DMS153 (cell line): ENCODE measurements at regions not wholly inside any gene's neighbourhood (a gene's known extent, or its start where the extent isn't known, plus 50 kb on each side); places are given as distances from the start of the nearest gene placed in this dataset.
A peak's percentile ranks its signal among the peaks of the same experiment; 100 is the strongest.

Source experiments
- DNase-seq: peaks from one replicate; lab custom pipeline; 2025; lab: John Stamatoyannopoulos, UW

DNA sequence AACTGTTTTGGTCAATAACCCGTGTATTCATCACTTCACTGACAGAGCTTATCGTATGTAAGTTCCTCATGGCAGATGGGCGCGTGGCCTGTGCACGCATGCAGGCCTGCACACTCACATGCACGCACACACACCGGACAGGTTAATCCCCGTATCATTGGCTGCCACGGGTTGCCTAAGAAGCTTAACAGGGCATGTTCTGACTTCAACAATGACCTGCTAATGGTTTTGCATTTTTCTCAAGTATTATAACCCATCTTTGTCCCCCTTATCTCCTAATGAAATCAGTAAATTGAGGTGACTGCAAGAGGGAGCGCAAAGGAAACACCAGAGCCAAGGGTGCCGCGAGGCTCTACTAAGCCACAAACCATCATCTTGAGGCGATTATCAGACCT is 399.0 kb upstream of the ID2 start:
- no peak for DNase-seq

DNA sequence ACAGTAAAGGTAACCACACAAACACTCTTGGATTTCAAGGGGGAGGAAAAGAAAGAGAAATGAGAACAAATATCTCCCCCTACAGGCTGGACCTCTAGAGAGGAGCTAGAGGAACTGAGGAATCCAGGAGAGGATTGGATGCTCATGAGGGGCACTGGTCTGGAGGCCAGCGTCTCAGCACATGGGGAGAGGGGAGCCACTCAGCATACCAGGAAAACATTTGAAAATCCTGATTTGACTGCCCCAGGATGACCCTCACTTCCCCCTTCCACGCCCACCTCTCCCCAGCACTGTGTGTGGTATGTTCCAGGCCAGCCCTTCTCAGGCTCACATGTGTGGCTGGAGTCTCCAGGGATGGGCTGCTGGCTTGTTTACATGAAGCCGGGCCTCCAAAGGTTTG is 396.8 kb upstream of the ID2 start:
- no peak for DNase-seq

DNA sequence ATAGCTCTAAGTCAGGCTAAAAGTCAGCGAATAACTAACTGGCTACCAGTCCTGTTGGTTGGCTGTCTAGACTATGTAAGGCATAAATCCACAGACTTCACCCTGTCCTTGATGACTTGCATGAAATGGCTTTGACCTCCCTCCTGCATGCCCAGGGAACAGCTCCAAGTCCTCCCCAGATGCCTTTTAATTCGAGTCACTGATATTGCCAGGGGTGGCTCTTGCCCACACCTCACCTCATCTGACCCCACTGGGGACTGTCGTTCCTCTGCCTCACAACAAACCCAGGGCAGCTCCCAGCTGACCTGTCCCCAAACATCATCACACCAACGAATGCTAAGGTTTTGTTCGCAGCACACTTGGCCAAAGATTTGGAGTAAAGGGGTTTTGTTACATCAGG is 396.0 kb upstream of the ID2 start:
- no peak for DNase-seq

DNA sequence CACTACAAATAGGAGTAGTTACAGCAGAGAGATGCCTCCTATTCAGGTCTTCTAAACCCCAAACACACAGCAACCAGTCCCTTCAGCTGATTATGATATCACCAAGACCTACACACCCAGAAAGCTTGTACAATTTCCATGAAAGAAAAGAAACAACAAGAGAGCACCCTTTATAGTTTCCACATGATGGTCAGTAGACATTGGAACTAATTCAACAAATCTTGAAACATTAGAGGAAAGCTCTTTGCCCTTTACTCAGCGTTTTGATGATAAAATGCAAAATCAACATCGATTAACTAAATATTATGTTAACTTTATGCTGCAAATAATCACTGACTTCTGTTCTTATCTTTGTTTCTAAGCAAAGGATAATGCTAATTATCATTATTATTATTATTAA is 393.6 kb upstream of the ID2 start:
- no peak for DNase-seq

- no peak for DNase-seq
These were observed 392.7 kb upstream of the ID2 start for GRCh38 chr2:8289111-8289510.

GRCh38 chr2:8290771-8291352 is 391.0 kb upstream of the ID2 start:
- DNase-seq, result no peak

DNA sequence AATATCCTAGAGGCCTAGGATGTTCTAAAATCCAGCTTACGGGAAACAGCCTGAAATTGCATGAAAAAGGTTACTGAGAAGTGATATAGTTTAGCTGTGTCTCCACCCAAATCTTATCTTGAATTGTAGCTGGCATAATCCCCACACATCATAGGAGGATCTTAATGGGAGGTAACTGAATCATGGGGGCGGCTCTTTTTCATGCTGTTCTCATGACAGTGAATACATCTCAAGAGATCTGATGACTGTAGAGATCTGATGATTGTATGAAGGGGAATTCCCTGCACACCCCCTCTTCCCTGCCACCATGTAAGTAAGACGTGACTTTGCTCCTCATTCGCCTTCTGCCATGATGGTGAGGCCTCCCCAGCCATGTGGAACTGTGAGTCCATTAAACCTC is 385.6 kb upstream of the ID2 start:
- DNase-seq, result no peak

GRCh38 chr2:8297376-8298231 is 384.3 kb upstream of the ID2 start:
- no peak for DNase-seq

- DNase-seq, result no peak
These were observed 383.1 kb upstream of the ID2 start for GRCh38 chr2:8298783-8299182.

DNA sequence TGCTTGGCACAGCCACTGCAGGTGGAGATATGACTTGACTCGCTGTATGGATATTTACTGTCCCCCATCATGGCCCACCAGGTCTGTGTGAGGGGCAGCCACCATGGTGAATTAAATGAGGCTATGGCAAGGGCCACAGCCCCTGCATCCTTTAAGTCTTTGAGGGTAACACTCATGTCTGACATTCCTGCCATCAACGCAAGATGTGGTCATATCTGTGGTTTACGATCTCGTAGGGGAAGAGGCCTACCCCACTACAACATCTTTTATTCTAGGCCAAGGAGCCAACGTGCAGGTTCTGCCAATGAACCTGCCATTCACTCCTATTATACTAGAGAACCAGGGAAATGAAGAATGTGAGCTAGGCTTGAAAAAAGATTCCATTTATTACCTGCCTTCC is 381.6 kb upstream of the ID2 start:
- DNase-seq, result no peak

- no peak for DNase-seq
These were observed 381.0 kb upstream of the ID2 start for GRCh38 chr2:8300905-8301304.

DNA sequence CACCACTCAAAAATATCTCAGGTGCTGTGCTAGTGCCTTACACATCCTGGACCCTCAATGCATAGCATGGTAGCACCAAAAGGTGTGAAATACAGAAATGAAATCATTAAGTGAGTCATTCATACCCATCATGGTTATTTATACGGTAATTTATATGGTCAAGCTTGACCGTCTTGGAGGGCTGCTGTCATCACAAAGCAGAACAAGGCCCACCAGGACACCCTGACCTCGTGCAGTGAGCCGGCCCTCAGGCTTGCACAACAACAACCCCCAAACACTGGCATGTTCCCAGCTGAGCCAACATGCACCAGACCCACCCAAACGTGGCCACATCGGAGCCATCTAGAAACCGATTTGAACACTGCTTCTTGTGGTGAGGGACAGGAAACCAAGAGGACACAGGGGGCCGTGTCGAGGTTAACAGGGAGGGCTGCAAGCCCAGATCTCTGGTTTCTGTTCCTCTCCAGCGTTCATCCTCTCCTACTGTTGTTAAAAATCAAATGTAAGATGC is 378.5 kb upstream of the ID2 start:
- DNase-seq, result no peak

DNA sequence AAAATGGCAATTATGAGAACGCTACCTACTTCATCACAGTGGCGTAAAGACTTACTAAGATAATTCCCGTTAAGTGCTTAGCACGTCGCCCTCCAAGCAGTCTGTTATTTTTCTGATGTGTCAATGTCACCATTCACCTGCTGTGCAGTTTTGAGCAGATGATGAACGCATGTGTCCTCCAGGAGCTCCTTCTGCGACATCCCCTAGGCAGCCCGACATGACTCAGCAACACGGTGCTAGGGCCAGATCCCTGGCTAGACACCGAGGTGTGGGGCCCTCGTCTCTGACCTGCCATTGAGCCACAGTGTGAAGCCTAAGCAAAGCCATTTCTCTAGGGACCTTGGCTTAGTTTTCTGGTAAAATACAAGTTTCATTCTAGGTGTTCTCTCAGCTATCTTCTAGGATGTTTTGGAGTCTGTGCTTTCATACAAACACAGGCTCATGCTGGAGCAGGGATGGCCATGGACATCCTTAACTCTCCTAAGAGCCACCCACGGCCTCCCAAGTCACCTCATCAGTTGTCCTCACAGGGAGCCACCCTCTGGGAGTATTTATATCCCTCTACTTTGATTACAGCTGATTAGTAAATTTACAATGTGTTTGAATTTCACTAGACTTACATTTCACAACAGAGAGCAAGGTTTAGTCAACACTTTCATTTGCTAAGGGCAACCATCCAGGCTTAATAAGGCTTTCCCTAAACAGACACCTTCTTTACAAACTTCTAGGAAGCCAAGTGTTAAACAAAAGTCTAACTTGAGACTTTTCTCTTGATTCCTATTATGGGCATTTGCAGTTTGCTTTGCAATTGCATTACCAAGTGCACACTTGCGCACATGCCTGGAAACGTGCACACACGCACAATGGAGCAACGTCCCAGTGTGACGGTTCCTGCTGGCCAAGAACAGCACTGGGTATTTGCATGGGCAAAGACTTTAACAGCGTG is 376.8 kb upstream of the ID2 start:
- DNase-seq, result no peak

GRCh38 chr2:8306530-8307351 is 375.1 kb upstream of the ID2 start:
- no peak for DNase-seq

- DNase-seq, result no peak
These were observed 374.2 kb upstream of the ID2 start for GRCh38 chr2:8307606-8308180.

DNA sequence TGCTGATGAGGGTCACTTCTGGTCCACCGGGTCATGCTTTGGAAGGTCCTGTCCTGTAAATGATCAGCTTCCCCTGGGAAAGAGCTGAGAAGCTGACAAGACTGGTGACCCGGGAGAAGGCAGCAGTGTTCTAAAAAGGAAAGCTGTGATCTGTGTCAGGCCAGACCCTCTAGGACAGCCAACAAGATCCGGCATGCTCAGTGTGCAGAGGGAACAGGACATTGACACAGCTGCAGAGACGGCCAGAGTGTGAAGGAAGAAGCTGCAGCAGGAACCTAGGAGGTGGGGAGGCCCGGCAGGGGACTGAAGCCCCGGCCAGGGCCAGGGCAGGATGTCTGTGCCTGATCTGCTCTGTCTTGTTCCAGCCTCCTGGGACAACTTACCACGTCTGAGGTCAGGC is 372.7 kb upstream of the ID2 start:
- DNase-seq, result no peak

DNA sequence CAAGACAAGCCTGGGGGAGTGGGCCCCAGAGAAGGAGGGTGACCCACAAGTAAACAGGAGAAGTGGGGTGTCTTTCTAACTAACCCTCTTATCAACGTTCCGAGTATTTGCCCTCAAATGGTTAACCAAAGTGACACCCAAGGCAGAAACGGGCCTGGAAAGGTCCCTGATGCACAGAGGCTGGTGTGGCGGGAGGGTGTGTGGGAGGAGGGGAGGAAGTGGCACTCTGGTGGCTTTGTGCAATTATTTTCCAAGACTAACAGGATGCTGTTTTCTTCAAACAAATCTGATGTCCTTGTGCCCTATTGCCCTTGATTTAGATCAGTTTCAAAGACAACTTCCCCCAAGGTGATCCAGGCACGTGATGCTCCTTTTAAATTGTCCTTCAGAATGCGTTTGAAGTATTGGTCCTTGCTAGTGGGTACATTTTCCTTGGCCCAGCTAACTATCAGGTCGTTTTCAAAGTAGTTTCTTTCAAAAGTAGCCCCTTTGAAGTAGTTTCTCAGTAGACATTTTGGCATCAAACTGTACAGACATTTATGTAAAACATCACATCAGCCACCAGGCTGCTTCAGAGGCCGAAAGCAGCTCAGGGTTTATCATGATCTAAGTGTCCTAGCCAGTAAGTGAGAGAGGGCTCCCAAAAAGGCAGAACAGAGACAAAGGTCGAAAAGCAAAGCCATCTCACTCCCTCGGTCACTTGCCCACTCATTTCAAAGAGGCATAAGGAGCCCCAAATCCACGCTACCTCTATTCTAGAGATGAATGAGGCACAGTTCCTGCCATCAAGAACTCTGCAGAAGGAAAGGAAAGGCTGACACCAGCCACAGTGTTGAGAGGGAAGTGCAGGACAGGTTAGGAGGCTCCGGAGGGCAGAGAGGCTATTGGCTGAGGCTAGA is 371.1 kb upstream of the ID2 start:
- DNase-seq, result no peak

GRCh38 chr2:8312221-8312620 is 369.6 kb upstream of the ID2 start:
- no peak for DNase-seq

DNA sequence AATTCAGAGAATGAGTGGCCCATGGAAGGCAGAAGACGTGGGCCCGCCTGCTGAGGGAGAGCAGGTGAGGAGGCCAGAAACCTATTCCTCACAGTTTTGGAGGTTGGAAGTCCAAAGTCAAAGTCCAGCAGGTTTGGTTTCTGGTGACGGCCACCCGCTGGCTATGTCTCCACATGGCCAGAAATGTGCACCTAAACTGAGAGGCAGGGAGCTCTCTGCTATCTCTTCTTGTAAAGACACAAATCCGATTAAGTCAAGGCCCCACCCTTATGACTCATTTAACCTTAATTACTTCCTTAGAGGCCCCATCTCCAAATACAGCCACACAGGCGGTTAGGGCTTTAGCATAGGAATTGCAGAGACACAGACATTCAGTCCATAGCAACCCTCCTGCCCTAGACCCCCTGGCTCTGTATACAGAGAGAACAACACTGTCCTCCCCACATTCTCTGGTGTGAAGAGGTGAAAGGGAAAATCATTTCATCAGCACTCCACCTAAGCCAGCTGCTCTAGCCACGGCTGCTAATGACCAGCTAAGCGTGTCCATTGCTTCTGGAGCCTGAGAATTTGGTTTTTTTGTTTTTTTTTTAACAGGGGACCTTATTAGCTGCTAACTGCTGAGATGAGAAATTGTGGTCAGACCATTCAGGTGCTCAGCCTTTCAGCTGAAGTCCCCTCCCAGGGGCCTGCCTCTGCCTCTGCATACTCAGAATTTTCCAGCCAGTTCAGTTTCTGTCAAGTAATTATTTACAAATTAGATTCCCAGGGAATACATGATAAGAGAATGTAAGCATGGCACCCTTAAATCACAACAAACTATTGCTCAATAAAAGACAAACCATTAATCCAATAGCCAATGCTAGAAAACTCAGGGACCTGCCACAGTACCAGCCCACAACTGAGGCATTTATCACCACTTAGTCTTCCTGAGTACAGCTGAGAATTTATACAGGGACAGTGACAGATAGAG is 368.7 kb upstream of the ID2 start:
- DNase-seq, result peak; percentile 48
